ENCODE measurements at regions not wholly inside any gene's neighbourhood (a gene's known extent, or its start where the extent isn't known, plus 50 kb on each side); places are given as distances from the start of the nearest gene placed in this dataset.

- H3K4me2 ChIP-seq (ENCODE audit: insufficient read depth, low read length) = no peak overlapping the region
- H2AFZ ChIP-seq (ENCODE audit: low read depth, low read length) = no peak overlapping the region
- no peak overlapping the region for H3K27ac ChIP-seq (ENCODE audit: low read length)
- no peak overlapping the region for H3K4me3 ChIP-seq (ENCODE audit: low read depth in 1 of 2, low read length in 2 of 2)
- H3K36me3 ChIP-seq (ENCODE audit: insufficient read depth, low read length) = no peaks in the 10 kb centered on the region
- TF ChIP-seq CTCF (IDR thresholded peaks at IDR 0.05; ENCODE audit: borderline replicate concordance, extremely low read depth, low read length, poor library complexity, severe bottlenecking) (no peak), EZH2 (IDR thresholded peaks at IDR 0.05; ENCODE audit: borderline replicate concordance, low read depth, low read length, severe bottlenecking) (no peak)
- no peaks in the 10 kb centered on the region for H3K9me3 ChIP-seq (ENCODE audit: insufficient read depth, low read length, severe bottlenecking)
- DNase-seq = no peak
- no peaks in the 10 kb centered on the region for H4K20me1 ChIP-seq (ENCODE audit: insufficient read depth, low read length)
- H3K4me1 ChIP-seq (ENCODE audit: insufficient read depth, low read length) = no peaks in the 10 kb centered on the region
- no peak overlapping the region for H3K9ac ChIP-seq (ENCODE audit: low read depth, low read length)
- no peaks in the 10 kb centered on the region for H3K79me2 ChIP-seq (ENCODE audit: insufficient read depth, low read length)
- no peak for ATAC-seq (ENCODE audit: insufficient read depth, low read depth)
- H3K27me3 ChIP-seq (ENCODE audit: insufficient read depth, low read length, poor library complexity) = peaks cover 13% of the 10 kb centered on the region
Measured at GRCh38 chr1:212525479-212526110, 83.0 kb upstream of the ATF3 start.

- Histone ChIP-seq H3K9ac (ENCODE audit: low read depth, low read length) (no peak overlapping the region), H3K36me3 (ENCODE audit: insufficient read depth, low read length) (no peaks in the 10 kb centered on the region), H3K27ac (ENCODE audit: low read length) (no peak overlapping the region), H3K27me3 (ENCODE audit: insufficient read depth, low read length, poor library complexity) (peaks cover 13% of the 10 kb centered on the region), H3K4me2 (ENCODE audit: insufficient read depth, low read length) (no peak overlapping the region), H3K79me2 (ENCODE audit: insufficient read depth, low read length) (no peaks in the 10 kb centered on the region), H3K9me3 (ENCODE audit: insufficient read depth, low read length, severe bottlenecking) (no peaks in the 10 kb centered on the region), H2AFZ (ENCODE audit: low read depth, low read length) (no peak overlapping the region), H4K20me1 (ENCODE audit: insufficient read depth, low read length) (no peaks in the 10 kb centered on the region), H3K4me1 (ENCODE audit: insufficient read depth, low read length) (no peaks in the 10 kb centered on the region), H3K4me3 (ENCODE audit: low read depth in 1 of 2, low read length in 2 of 2) (no peak overlapping the region)
- ATAC-seq (ENCODE audit: insufficient read depth, low read depth) (no peak), DNase-seq (no peak)
- TF ChIP-seq EZH2 (IDR thresholded peaks at IDR 0.05; ENCODE audit: borderline replicate concordance, low read depth, low read length, severe bottlenecking) (no peak), CTCF (IDR thresholded peaks at IDR 0.05; ENCODE audit: borderline replicate concordance, extremely low read depth, low read length, poor library complexity, severe bottlenecking) (no peak)
Measured at GRCh38 chr1:212526111-212526491, 82.5 kb upstream of the ATF3 start.

- Histone ChIP-seq H3K4me3 (ENCODE audit: low read depth in 1 of 2, low read length in 2 of 2) (no peak overlapping the region), H3K4me2 (ENCODE audit: insufficient read depth, low read length) (no peak overlapping the region), H3K9me3 (ENCODE audit: insufficient read depth, low read length, severe bottlenecking) (no peaks in the 10 kb centered on the region), H3K27ac (ENCODE audit: low read length) (no peak overlapping the region), H3K4me1 (ENCODE audit: insufficient read depth, low read length) (no peaks in the 10 kb centered on the region), H3K36me3 (ENCODE audit: insufficient read depth, low read length) (no peaks in the 10 kb centered on the region), H4K20me1 (ENCODE audit: insufficient read depth, low read length) (no peaks in the 10 kb centered on the region), H2AFZ (ENCODE audit: low read depth, low read length) (no peak overlapping the region), H3K79me2 (ENCODE audit: insufficient read depth, low read length) (no peaks in the 10 kb centered on the region), H3K9ac (ENCODE audit: low read depth, low read length) (no peak overlapping the region), H3K27me3 (ENCODE audit: insufficient read depth, low read length, poor library complexity) (peaks cover 12% of the 10 kb centered on the region)
- TF ChIP-seq EZH2 (IDR thresholded peaks at IDR 0.05; ENCODE audit: borderline replicate concordance, low read depth, low read length, severe bottlenecking) (no peak), CTCF (IDR thresholded peaks at IDR 0.05; ENCODE audit: borderline replicate concordance, extremely low read depth, low read length, poor library complexity, severe bottlenecking) (no peak)
- ATAC-seq (ENCODE audit: insufficient read depth, low read depth) (no peak), DNase-seq (no peak)
Measured at GRCh38 chr1:212528501-212528900, 80.1 kb upstream of the ATF3 start.
